Keratinocyte (primary cell): ENCODE measurements at regions not wholly inside any gene's neighbourhood (a gene's known extent, or its start where the extent isn't known, plus 50 kb on each side); places are given as distances from the start of the nearest gene placed in this dataset.

Experiments used
- CTCF ChIP-seq, 3 experiments: IDR thresholded peaks in 1 of 3; conservative IDR thresholded peaks in 1 of 3; optimal IDR thresholded peaks in 1 of 3; 2 replicates in 2 of 3; 3 replicates in 1 of 3; pipeline versions ENCODE3 to v1.5.1; 2011; ENCODE audit warnings: low read length in 3 of 3, mild to moderate bottlenecking in 3 of 3, moderate library complexity in 2 of 3, control low read depth in 1 of 3, inconsistent platforms in 1 of 3; ENCODE audit not compliant: insufficient read depth in 2 of 3; ENCODE audit errors: extremely low read depth in 1 of 3
- EZH2 ChIP-seq: IDR thresholded peaks from one replicate; pipeline ENCODE4 v1.6.1; 2012; ENCODE audit warnings: inconsistent platforms, mild to moderate bottlenecking, low read length, moderate library complexity

- TF ChIP-seq EZH2, result no peak
- no peak for TF ChIP-seq CTCF (optimal IDR thresholded peaks at IDR 0.05 in 1 of 3, IDR thresholded peaks at IDR 0.05 in 1 of 3, conservative IDR thresholded peaks at IDR 0.05 in 1 of 3; ENCODE audit: extremely low read depth in 1 of 3, insufficient read depth in 2 of 3, low read length in 3 of 3)
Observed at GRCh38 chr5:3033033-3033755, 281.7 kb upstream of the IRX2 start.
